ENCODE measurements at regions not wholly inside any gene's neighbourhood (a gene's known extent, or its start where the extent isn't known, plus 50 kb on each side); places are given as distances from the start of the nearest gene placed in this dataset.

- Histone ChIP-seq H3K9me2 (replicated peaks; ENCODE audit: low read length) (no peaks in the 10 kb centered on the region), H3K9me3 (ENCODE audit: low read length) (no peaks in the 10 kb centered on the region), H3K4me3 (ENCODE audit: low read length) (no peak overlapping the region), H3K79me2 (ENCODE audit: low read length) (no peaks in the 10 kb centered on the region), H4K20me1 (ENCODE audit: low read length) (no peaks in the 10 kb centered on the region), H3K27ac (ENCODE audit: low read length) (no peak overlapping the region), H3K27me3 (ENCODE audit: low read length) (no peaks in the 10 kb centered on the region), H3F3A (ENCODE audit: low read length, unreplicated experiment) (no peaks in the 10 kb centered on the region), H2AFZ (ENCODE audit: low read length) (no peak overlapping the region), H3K9ac (ENCODE audit: low read length) (no peak overlapping the region), H3K4me1 (ENCODE audit: insufficient read depth, low read length) (no peaks in the 10 kb centered on the region), H3K4me2 (ENCODE audit: low read length) (no peak overlapping the region), H3K36me3 (ENCODE audit: low read depth, low read length) (no peaks in the 10 kb centered on the region)
- no TSS peak for BruUV-seq (replicated peaks)
- no peak for DNase-seq
- TF ChIP-seq CTCF (conservative IDR thresholded peaks at IDR 0.05; ENCODE audit: low read depth, low read length) = no peak
- intact Hi-C loops (cut with micrococcal nuclease) = no loop called here
- POLR2A ChIA-PET (ENCODE audit: unreplicated experiment) = no interaction called here
- CTCF ChIA-PET = no interaction called here
- no peak for ATAC-seq
These were observed 138.8 kb upstream of the ERCC4 start for GRCh38 chr16:13781169-13781564.

GRCh38 chr16:13781575-13782338 lies 138.2 kb upstream of the ERCC4 start:
- CTCF ChIA-PET = no interaction called here
- Histone ChIP-seq H3K9ac (ENCODE audit: low read length) (no peak overlapping the region), H4K20me1 (ENCODE audit: low read length) (no peaks in the 10 kb centered on the region), H2AFZ (ENCODE audit: low read length) (no peak overlapping the region), H3K27ac (ENCODE audit: low read length) (no peak overlapping the region), H3K27me3 (ENCODE audit: low read length) (no peaks in the 10 kb centered on the region), H3K36me3 (ENCODE audit: low read depth, low read length) (no peaks in the 10 kb centered on the region), H3F3A (ENCODE audit: low read length, unreplicated experiment) (no peaks in the 10 kb centered on the region), H3K9me3 (ENCODE audit: low read length) (no peaks in the 10 kb centered on the region), H3K4me2 (ENCODE audit: low read length) (no peak overlapping the region), H3K4me1 (ENCODE audit: insufficient read depth, low read length) (no peaks in the 10 kb centered on the region), H3K4me3 (ENCODE audit: low read length) (no peak overlapping the region), H3K79me2 (ENCODE audit: low read length) (no peaks in the 10 kb centered on the region), H3K9me2 (replicated peaks; ENCODE audit: low read length) (no peaks in the 10 kb centered on the region)
- DNase-seq (no peak), ATAC-seq (no peak)
- intact Hi-C loops (cut with micrococcal nuclease) = no loop called here
- POLR2A ChIA-PET (ENCODE audit: unreplicated experiment) = no interaction called here
- no TSS peak for BruUV-seq (replicated peaks)
- no peak for TF ChIP-seq CTCF (conservative IDR thresholded peaks at IDR 0.05; ENCODE audit: low read depth, low read length)
- TF ChIP-seq EZH2 (IDR thresholded peaks at IDR 0.05; ENCODE audit: low read length, unreplicated experiment) = no peak
- TF ChIP-seq EZH2phosphoT487 (IDR thresholded peaks at IDR 0.05; ENCODE audit: borderline replicate concordance, low read length) = no peak

GRCh38 chr16:13791095-13791494 lies 128.9 kb upstream of the ERCC4 start:
- Histone ChIP-seq H3K9me2 (replicated peaks; ENCODE audit: low read length) (no peaks in the 10 kb centered on the region), H3K4me2 (ENCODE audit: low read length) (no peak overlapping the region), H3K4me1 (ENCODE audit: insufficient read depth, low read length) (no peaks in the 10 kb centered on the region), H3K36me3 (ENCODE audit: low read depth, low read length) (no peaks in the 10 kb centered on the region), H3K4me3 (ENCODE audit: low read length) (no peak overlapping the region), H2AFZ (ENCODE audit: low read length) (no peak overlapping the region), H3K9ac (ENCODE audit: low read length) (no peak overlapping the region), H4K20me1 (ENCODE audit: low read length) (no peaks in the 10 kb centered on the region), H3K79me2 (ENCODE audit: low read length) (no peaks in the 10 kb centered on the region), H3F3A (ENCODE audit: low read length, unreplicated experiment) (no peaks in the 10 kb centered on the region), H3K9me3 (ENCODE audit: low read length) (no peaks in the 10 kb centered on the region), H3K27me3 (ENCODE audit: low read length) (no peaks in the 10 kb centered on the region), H3K27ac (ENCODE audit: low read length) (no peak overlapping the region)
- no TSS peak for BruUV-seq (replicated peaks)
- TF ChIP-seq CTCF (conservative IDR thresholded peaks at IDR 0.05; ENCODE audit: low read depth, low read length) = no peak
- no peak for TF ChIP-seq EZH2 (IDR thresholded peaks at IDR 0.05; ENCODE audit: low read length, unreplicated experiment)
- TF ChIP-seq EZH2phosphoT487 (IDR thresholded peaks at IDR 0.05; ENCODE audit: borderline replicate concordance, low read length) = no peak
- no peak for ATAC-seq
- no peak for DNase-seq
- CTCF ChIA-PET = no interaction called here
- intact Hi-C loops (cut with micrococcal nuclease) = no loop called here
- POLR2A ChIA-PET (ENCODE audit: unreplicated experiment) = no interaction called here

All from PC-3 (cell line).